NCI-H69 (cell line): ENCODE measurements at regions not wholly inside any gene's neighbourhood (a gene's known extent, or its start where the extent isn't known, plus 50 kb on each side); places are given as distances from the start of the nearest gene placed in this dataset.
"Not testable (repeated sequence)": the region's sequence is repeated elsewhere in the genome, so short reads cannot be mapped to it uniquely, and the experiment has no call there.

ENCODE experiments used
- DNase-seq: peaks from one replicate; lab custom pipeline; 2025; lab: John Stamatoyannopoulos, UW

DNA sequence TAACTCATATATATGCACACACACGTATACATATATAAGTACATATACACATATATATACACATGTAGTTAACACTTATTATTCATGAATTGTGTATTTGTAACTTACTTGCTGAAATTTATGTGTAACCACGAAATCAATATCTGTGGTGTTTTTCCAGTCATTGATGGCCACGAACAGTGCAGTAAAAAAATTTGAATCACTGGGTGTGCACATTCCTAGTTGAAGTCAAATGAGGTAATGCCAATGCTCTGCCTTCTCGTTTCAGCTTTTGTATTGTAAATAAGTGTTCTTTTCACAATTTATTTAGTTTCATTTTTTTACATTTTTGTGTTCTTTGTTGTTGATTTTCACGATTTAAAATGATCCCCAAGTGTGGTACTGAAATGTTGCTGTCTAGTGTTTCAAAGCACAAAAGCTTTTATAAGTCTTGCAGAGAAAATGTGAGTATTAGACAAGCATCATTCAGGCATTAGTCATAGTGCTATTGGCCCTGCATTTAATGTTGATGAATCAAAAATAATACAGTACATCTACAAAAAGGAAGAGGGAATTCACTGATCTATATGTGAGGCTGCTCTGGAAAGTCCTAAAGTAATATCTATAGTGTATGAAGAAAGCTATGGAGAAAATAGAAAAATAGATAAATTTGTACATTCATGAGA, 419.0 kb downstream of the DSC3 start:
- no peak for DNase-seq

GRCh38 chr18:30622635-30623034, 419.9 kb downstream of the DSC3 start:
- no peak for DNase-seq

- no peak for DNase-seq
These were observed 420.4 kb downstream of the DSC3 start for GRCh38 chr18:30622104-30622503.

GRCh38 chr18:30618567-30618966, 424.0 kb downstream of the DSC3 start:
- no peak for DNase-seq

DNA sequence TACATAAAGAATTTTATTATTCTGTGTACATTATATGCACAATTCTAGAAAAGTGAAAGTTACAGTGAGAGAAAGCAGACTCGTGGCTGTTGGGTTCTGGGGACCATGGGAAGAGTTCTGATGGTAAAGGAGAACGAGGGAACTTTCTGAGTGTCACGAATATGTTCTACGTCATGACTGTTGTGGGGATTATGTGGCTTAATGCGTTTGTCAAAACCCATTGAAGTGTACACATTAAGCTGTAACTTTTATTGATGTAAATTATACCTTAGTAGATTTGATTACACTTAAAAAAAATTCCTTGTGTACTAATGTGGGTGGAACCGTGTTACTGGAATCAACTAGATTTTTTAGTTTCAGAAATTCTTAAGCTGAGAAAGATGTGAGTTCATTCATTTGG, 426.1 kb downstream of the DSC3 start:
- no peak for DNase-seq

DNA sequence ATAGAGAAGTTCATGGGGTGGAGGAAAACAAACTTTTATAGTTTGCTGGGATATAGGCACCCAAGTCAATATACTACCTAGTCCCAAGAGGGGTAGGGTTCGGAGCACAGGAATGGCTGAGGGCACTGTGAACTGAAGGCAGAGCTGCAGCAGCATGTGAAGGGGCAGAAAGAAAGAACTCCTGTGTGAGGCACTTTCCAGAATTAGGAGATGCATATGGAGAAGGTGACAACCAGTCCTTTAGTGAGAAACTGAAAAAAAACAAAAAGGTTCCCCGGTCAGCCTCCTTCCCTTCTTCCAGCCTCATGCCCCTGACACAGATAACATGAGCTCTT, 429.1 kb downstream of the DSC3 start:
- no peak for DNase-seq

- no peak for DNase-seq
These were observed 441.0 kb downstream of the DSC3 start for GRCh38 chr18:30601541-30601940.

DNA sequence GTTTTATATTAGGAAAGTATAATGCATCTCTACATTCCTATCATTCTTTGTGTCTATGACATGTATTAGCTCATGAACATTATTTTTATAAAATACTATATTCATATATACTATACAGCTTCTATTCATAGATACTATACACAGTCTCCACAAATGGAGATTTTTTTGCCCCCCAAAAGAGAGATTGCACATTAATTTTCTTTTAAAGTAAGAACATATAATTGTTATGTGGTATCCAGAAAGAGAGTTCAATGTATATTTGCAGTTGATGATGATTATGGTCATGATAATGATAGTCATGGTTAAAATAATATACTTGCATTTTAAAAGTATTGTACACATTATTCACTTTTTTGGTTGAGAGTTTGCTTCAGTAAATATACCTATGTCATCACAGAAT, 445.3 kb downstream of the DSC3 start:
- no peak for DNase-seq

DNA sequence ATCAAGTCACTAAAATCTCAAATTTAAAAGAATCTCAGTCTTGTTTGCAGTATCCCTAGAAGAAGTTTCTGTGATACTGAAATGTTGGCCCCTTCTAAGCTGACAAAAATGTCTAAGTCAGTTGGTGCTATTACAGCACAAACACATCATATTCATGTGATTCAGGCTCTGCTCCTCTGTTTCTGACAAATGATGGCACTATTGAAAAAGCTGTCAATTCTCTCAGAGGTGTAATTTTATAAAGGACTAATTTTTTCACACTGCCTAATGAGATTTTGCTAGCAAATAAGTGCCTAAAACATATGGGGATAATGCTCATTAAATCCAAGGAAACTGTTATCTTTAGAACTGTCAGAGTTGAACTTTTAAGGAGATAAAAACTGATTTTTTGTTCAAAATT, 445.9 kb downstream of the DSC3 start:
- DNase-seq, result no peak

- DNase-seq, result no peak
These were observed 446.6 kb downstream of the DSC3 start for GRCh38 chr18:30595942-30596341.

- not testable (repeated sequence) for DNase-seq
These were observed 447.6 kb downstream of the DSC3 start for GRCh38 chr18:30594911-30595310.

DNA sequence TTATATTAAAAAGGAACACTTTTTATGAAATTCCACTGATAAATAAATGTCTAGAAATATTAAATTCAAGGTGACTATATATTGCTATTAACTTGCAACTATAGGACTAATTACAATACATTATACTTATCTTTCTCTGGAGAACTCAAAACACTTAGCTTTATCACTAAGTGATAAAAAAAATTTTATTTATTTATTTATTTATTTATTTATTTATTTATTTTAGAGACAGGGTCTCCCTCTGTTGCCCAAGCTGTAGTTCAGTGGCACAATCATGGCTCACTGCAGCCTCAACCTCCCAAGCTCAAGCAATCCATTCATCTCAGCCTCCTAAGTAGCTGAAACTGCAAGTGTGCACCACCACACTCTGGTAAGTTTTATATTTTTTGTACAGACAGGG, 451.1 kb downstream of the DSC3 start:
- DNase-seq, result no peak

DNA sequence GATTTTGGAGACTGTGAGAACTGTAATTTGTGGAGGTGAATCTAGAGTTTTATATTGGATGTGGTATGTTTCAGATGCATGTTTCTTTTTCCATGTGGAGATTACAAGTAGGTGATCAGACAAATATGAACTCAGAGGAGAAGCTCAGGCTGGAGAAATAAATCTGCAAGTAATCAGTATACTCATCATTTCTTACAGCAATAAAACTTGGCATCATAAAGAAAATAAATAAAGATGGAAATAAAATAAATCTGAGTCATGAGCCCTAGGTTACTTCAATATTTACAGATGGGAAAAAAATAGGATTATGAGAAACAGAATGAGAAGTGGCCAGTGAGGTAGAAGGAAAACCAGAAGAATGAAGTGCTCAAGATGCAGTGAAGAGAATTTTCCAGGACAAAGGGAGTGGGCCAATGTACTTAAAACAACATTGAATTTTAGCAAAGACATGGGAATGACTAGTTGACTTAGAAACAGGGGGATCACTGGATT, 453.8 kb downstream of the DSC3 start:
- no peak for DNase-seq

DNA sequence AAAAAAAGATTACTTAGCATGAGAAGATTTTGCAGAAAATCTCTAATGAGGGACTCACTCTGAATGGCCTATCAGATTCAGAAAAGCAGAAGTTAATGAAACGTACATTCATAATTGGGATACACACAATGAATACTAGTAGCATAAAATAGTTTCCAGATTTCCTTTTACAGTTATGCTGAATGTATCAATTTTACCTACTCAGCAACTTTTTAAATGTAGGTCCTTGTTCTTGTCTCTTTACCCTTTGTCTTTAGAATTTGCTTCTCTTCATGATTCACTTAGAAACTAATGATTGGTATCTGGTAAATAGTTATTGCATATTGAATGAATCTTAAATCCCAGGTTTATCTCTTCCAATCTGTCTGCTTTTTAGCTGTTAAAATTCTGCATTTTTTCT, 458.8 kb downstream of the DSC3 start:
- DNase-seq, result no peak

DNA sequence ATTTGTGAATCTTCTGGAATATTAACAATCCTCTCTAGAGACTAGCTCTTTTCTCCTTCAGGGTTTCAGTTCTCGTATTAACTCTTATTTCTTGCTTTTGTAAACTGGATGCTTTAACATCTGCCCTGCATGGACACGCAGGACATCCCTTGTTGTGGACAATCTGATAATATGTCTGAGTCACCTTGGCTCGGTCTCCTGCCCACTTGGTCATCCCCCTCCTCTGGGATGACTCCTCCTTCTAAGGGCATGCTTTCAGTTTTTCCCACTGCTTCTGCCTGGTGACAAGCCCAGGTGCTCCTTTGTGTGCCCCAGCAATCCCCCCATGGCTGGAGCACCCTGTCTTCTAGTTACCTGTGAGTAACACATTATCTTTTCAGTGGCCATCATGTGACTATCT, 460.5 kb downstream of the DSC3 start:
- DNase-seq, result no peak

GRCh38 chr18:30578707-30579106, 463.8 kb downstream of the DSC3 start:
- no peak for DNase-seq

DNA sequence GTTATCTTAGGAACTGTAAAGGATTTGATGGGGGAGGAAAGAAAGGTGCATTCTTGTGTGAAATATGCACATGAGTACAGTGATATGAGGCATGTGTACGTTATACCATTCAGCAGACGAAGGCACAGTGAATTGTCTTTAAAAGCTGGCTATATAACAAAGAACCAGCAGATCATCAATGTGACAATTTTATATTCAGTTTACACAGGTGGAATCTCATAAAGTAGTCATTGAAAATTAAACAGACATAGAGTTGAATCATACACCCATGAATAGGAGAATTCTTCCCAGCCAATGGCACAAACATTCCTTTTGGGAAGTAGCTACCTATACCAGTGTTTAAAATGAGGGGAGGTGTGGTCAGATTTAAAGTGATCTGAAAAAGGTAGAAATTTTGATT, 470.3 kb downstream of the DSC3 start:
- DNase-seq, result no peak

- DNase-seq, result no peak
These were observed 474.2 kb downstream of the DSC3 start for GRCh38 chr18:30568333-30568732.

DNA sequence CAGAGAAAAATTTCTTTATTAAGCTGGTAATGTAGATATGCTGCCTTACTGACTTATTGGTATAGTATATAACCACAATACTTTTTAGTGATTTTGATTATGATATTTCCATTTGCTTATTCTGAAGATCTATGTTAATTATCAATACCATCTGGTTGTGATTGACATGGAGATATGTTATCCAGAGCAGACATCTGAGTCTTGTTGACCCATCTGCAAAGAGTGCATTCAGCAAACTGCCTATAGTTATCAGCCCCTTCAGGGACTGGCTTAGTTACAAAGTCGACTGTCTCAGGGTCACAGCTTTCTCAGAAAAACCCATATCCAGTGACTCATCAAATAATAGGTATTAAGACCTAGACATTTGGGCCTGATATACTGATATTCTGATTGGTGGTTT, 475.7 kb downstream of the DSC3 start:
- no peak for DNase-seq

DNA sequence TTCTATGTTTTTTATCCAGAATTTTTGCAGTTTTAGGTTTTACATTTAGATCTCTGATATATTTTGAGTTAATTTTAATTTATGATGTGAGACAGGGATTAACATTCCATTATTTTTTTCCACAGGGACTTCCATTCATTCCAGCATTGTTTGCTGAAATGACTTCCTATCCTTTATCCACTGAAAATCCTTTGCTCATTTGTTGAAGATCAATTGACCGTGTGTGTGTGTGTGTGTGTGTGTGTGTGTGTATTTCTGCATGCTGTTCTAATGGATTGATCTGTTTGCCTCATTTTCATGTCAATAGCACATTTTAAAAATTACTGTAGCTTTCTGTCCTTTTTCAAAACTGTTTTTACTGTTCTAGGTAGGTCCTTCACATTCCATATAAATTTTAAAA, 480.3 kb downstream of the DSC3 start:
- no peak for DNase-seq

GRCh38 chr18:30556112-30556511, 486.4 kb downstream of the DSC3 start:
- DNase-seq, result no peak

GRCh38 chr18:30545393-30545792, 497.1 kb downstream of the DSC3 start:
- DNase-seq, result no peak

- DNase-seq, result no peak
These were observed 498.4 kb downstream of the DSC3 start for GRCh38 chr18:30544141-30544540.

DNA sequence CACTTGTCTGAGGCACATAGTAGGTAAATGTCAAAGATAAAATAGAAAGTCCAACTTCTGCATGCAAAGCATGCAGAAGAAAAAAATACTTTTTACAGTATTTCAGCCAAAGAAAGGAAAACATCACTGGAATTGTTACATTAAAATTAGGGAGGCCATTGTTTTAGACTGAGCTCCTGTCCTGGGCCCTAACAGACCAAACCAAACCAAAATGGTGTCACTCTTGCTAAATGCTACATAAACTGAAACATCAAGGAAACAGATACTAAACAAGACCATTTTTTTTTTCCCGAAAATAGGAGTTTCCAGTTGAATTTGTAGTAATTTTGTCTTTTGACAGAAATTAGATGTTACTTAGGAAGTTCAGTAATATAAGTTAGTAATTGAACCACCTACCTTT, 508.8 kb downstream of the DSC3 start:
- no peak for DNase-seq

GRCh38 chr18:30527917-30528316, 514.6 kb downstream of the DSC3 start:
- DNase-seq, result no peak
